VCaP (cell line): ENCODE measurements at regions not wholly inside any gene's neighbourhood (a gene's known extent, or its start where the extent isn't known, plus 50 kb on each side); places are given as distances from the start of the nearest gene placed in this dataset.

Experiments
- H3K27ac ChIP-seq: fragments of 450-650 bp; 2 replicates; pipeline ENCODE4 v1.5.1; 2017
- TF ChIP-seq, protein P1 (sequence below): fragments of 450-650 bp; conservative IDR thresholded peaks from 2 replicates; pipeline ENCODE4 v1.5.1; 2017; ENCODE audit warnings: mild to moderate bottlenecking, moderate library complexity

DNA sequence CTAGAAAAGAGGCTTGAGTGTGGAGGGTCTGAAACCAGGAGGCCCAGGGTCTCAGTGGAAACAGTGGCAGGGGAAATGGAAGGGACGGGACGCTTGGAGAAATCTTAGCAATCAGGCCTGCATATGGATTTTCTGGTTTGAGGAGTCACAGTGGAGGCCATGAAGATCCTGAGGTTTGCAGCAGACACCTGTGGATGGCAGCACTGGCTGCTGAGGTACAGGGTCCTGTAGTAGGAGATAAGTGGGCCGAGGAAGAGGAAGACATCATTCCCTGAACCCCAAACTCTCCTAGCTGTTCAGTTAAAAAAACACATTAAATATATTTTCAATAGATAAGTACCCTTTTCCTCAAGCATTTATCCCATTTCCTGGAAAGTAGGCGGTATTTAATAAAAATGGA lies 208.8 kb upstream of the IGFBP3 start:
- no peak overlapping the region for H3K27ac ChIP-seq
- TF ChIP-seq, protein P1, sequence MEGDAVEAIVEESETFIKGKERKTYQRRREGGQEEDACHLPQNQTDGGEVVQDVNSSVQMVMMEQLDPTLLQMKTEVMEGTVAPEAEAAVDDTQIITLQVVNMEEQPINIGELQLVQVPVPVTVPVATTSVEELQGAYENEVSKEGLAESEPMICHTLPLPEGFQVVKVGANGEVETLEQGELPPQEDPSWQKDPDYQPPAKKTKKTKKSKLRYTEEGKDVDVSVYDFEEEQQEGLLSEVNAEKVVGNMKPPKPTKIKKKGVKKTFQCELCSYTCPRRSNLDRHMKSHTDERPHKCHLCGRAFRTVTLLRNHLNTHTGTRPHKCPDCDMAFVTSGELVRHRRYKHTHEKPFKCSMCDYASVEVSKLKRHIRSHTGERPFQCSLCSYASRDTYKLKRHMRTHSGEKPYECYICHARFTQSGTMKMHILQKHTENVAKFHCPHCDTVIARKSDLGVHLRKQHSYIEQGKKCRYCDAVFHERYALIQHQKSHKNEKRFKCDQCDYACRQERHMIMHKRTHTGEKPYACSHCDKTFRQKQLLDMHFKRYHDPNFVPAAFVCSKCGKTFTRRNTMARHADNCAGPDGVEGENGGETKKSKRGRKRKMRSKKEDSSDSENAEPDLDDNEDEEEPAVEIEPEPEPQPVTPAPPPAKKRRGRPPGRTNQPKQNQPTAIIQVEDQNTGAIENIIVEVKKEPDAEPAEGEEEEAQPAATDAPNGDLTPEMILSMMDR = no peak

DNA sequence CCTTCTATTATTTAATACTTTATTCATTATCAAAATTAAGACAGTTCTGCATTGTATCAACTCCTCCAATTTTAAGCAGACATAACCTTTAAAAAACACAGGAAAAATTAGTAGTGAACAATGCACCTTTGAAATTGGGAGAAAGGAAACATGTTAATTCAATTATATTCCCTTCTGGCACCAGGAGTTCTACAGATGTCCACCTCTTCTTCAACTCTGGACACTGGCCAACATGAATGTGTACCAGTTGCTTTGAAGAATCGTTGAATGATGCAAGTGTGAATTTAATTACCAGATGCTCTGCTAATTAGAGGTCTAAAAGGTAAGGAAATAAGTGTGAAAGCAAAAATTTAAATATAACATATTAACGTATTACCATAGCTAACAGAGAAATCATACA lies 206.7 kb upstream of the IGFBP3 start:
- H3K27ac ChIP-seq = no peak overlapping the region
- TF ChIP-seq, protein P1 = no peak

DNA sequence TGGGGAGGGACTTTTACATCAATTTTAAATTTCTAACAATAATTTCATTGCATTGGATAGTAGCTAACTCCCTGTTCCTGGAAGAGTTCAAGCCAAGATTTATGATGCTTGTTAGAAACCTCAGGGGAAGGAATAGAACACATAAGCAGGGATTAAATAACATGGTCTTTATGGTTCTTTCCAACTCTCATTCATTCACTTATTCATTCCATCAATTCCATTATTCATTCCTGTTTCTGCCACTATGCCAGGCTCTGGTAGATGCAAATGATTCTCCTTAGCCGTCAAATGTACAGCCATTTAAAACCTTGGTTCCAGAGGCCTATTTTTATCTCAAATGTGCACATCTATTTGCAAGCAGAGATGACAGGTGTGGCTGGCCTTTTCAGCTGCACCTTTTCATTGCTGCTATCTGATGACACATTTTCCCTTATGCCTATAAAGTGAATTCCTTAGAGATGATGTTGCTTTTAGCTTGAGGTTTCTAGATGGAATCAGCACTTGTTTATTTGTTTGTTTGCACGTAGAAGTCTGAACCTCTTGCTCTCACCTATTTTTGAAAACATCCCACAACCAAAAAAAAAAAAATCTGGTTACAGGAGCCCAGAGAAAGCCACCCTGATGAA lies 205.7 kb upstream of the IGFBP3 start:
- H3K27ac ChIP-seq = no peak overlapping the region
- TF ChIP-seq, protein P1 = no peak

DNA sequence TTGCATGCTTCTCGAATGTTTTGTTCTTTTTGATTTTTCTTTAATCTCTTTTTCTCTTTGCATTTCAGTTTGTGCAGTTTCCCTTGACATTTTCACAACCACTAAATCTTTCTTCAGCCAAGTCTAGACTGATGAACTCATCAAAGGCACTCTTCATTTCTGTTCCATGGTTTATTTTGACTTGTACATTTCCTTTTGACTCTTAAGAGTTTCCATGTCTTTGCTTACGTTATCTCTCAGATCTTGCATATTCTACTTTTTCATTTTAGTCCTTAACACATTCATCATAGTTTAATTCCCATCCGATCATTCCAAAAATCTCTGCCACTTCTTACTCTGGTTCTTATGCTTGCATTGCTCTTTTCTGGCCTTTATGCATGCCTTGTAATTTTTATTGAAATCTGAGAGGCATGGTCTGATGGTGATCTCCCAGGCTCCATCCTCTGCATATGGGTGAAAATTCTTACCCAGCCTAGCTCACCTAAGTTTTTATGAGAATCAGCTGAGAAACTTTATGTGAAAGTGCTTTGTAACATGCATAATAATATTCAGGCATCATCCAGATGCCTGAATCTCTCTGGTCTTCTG lies 202.8 kb upstream of the IGFBP3 start:
- TF ChIP-seq, protein P1 = no peak
- no peak overlapping the region for H3K27ac ChIP-seq

DNA sequence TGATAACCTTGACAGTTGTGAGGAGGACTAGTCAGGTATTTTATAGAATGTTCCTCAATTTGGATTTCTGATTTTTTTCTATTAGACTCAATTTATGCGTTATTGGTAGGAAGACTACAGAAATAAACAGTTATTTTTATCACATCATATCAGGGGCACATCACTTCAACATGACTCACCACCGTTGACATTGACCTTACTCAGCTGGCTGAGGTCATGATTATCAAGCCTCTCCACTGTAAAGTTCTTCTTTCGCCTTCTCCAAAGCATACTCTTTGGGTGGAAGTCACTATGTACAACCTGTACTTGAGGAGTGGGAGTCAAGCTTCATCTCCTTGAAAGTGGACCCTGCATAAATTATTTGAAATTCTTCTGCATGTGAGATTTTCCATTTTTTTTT lies 194.3 kb upstream of the IGFBP3 start:
- TF ChIP-seq, protein P1 = no peak
- no peak overlapping the region for H3K27ac ChIP-seq

DNA sequence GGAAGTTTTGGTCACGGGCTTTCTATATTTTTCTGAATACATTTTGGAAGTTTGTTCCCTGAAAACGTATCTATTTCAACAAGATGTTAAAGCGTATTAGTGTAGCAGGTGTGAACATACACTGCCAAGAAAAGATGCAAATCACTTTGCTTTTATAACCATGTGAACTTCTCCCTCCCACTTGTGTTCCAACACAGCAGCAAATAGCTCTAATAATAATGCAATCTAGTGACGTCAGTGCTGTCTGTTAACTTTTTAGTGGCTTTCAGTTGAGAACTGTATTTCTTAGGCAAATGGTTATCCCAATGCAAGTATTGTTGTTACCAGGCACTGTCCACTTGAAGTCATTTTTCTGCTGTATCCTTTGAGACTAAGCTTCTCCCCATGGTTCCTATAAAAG lies 188.4 kb upstream of the IGFBP3 start:
- H3K27ac ChIP-seq = no peak overlapping the region
- TF ChIP-seq, protein P1 = no peak

DNA sequence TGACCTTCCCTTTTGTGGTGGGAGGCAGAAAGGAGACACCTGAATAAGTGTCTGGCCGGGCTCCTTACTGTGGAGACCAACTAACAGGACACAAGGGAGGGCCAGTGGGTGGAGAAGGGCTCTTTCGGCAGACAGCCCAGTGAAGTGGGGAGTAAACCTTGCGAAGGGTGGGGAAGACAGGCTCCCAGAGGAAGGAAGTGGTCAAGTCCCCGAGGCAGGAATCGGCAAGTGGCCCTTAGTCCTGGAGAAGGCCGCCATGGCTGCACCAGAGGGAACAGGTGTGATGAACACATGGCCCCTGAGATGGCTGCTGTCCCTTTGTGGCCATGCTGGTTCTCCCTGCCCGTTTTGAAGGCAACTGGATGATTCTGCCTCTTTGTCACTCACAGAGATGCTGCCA lies 187.2 kb upstream of the IGFBP3 start:
- TF ChIP-seq, protein P1 = no peak
- H3K27ac ChIP-seq = no peak overlapping the region
